Ovary (tissue), 3 donors: ENCODE measurements at regions not wholly inside any gene's neighbourhood (a gene's known extent, or its start where the extent isn't known, plus 50 kb on each side); places are given as distances from the start of the nearest gene placed in this dataset.

ENCODE experiments used
- EP300 ChIP-seq: sonication (generic); formaldehyde crosslinking; IDR thresholded peaks from one replicate; pipeline ENCODE4 v1.6.1; 2017; ENCODE audit warnings: antibody characterized with exemption
- POLR2A ChIP-seq: fragments of 450-650 bp; IDR thresholded peaks from one replicate; pipeline ENCODE4 v1.6.1; 2017; ENCODE audit warnings: antibody characterized with exemption, mild to moderate bottlenecking, moderate library complexity
- TF ChIP-seq, protein P1 (sequence below), 3 donors: fragments of 450-650 bp in 2 of 3; fragments of 200-600 bp in 1 of 3; IDR thresholded peaks; one replicate each; pipeline versions ENCODE4 v1.5.1 to v1.8.0; 2016 to 2022; ENCODE audit warnings: antibody characterized with exemption in 3 of 3, mild to moderate bottlenecking in 1 of 3
- donor health status: DM: no; HTN: no; CAD: no.

DNA sequence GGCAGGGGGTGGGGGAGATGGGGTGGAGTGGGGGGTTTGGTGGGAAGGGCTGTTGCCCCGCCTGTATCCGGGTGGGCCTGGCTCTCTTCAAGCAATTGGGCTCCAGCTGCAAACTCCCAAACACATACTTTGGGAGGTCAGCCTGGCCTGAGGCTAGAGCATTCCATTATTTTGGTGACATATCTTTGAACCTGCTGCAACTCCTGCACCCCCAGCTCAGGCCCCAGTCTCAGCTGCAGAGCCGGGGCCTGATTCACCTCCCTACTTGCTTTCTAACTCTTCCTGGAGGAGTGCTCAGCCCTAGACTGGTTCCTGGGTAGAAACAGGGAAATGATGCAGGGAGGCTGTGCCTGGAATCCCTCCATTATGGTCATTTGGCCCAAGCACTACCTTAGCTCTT lies 140.8 kb upstream of the PRR23C start:
- TF ChIP-seq, protein P1, sequence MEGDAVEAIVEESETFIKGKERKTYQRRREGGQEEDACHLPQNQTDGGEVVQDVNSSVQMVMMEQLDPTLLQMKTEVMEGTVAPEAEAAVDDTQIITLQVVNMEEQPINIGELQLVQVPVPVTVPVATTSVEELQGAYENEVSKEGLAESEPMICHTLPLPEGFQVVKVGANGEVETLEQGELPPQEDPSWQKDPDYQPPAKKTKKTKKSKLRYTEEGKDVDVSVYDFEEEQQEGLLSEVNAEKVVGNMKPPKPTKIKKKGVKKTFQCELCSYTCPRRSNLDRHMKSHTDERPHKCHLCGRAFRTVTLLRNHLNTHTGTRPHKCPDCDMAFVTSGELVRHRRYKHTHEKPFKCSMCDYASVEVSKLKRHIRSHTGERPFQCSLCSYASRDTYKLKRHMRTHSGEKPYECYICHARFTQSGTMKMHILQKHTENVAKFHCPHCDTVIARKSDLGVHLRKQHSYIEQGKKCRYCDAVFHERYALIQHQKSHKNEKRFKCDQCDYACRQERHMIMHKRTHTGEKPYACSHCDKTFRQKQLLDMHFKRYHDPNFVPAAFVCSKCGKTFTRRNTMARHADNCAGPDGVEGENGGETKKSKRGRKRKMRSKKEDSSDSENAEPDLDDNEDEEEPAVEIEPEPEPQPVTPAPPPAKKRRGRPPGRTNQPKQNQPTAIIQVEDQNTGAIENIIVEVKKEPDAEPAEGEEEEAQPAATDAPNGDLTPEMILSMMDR (IDR thresholded peaks at IDR 0.05) = no peak
- no peak for TF ChIP-seq POLR2A
- no peak for TF ChIP-seq EP300
